ENCODE measurements at regions not wholly inside any gene's neighbourhood (a gene's known extent, or its start where the extent isn't known, plus 50 kb on each side); places are given as distances from the start of the nearest gene placed in this dataset.
A peak's percentile ranks its signal among the peaks of the same experiment; 100 is the strongest.
"Not testable (repeated sequence)": the region's sequence is repeated elsewhere in the genome, so short reads cannot be mapped to it uniquely, and the experiment has no call there.

- in situ Hi-C loops (cut with HindIII; ENCODE audit: low sequenced_read_pairs) = no loop called here
- no peak for DNase-seq (ENCODE audit: low spot score)
Observed at GRCh38 chr21:31545036-31545435, 114.5 kb upstream of the SOD1 start.

GRCh38 chr21:31543191-31543590 is 116.3 kb upstream of the SOD1 start:
- in situ Hi-C loops (cut with HindIII; ENCODE audit: low sequenced_read_pairs) = no loop called here
- DNase-seq (ENCODE audit: low spot score) = no peak

- in situ Hi-C loops (cut with HindIII; ENCODE audit: low sequenced_read_pairs) = no loop called here
- DNase-seq (ENCODE audit: low spot score) = no peak
Observed at GRCh38 chr21:31538816-31539215, 120.7 kb upstream of the SOD1 start.

- in situ Hi-C loops (cut with HindIII; ENCODE audit: low sequenced_read_pairs) = no loop called here
- no peak for DNase-seq (ENCODE audit: low spot score)
Observed at GRCh38 chr21:31537872-31538576, 121.5 kb upstream of the SOD1 start.

- DNase-seq (ENCODE audit: low spot score) = peak; percentile 5
- in situ Hi-C loops (cut with HindIII; ENCODE audit: low sequenced_read_pairs) = no loop called here
Observed at GRCh38 chr21:31536138-31536537, 123.4 kb upstream of the SOD1 start.

GRCh38 chr21:31531967-31532366 is 127.5 kb upstream of the SOD1 start:
- peak; percentile 69 for DNase-seq (ENCODE audit: low spot score)
- in situ Hi-C loops (cut with HindIII; ENCODE audit: low sequenced_read_pairs) = no loop called here

- in situ Hi-C loops (cut with HindIII; ENCODE audit: low sequenced_read_pairs) = no loop called here
- DNase-seq (ENCODE audit: low spot score) = peak; percentile 100
Observed at GRCh38 chr21:31530897-31531705, 128.4 kb upstream of the SOD1 start.

- in situ Hi-C loops (cut with HindIII; ENCODE audit: low sequenced_read_pairs) = no loop called here
- DNase-seq (ENCODE audit: low spot score) = peak; percentile 66
Observed at GRCh38 chr21:31530364-31530763, 129.1 kb upstream of the SOD1 start.

- in situ Hi-C loops (cut with HindIII; ENCODE audit: low sequenced_read_pairs) = no loop called here
- DNase-seq (ENCODE audit: low spot score) = no peak
Observed at GRCh38 chr21:31529406-31529805, 130.1 kb upstream of the SOD1 start.

- in situ Hi-C loops (cut with HindIII; ENCODE audit: low sequenced_read_pairs) = no loop called here
Observed at GRCh38 chr21:31526040-31526439, 133.5 kb upstream of the SOD1 start.

GRCh38 chr21:31524140-31524539 is 135.4 kb upstream of the SOD1 start:
- in situ Hi-C loops (cut with HindIII; ENCODE audit: low sequenced_read_pairs) = no loop called here
- no peak for DNase-seq (ENCODE audit: low spot score)

More at GRCh38 chr21:31526040-31526439, 133.5 kb upstream of the SOD1 start:
- no peak for DNase-seq (ENCODE audit: low spot score)

GRCh38 chr21:31521515-31521914 is 138.0 kb upstream of the SOD1 start:
- in situ Hi-C loops (cut with HindIII; ENCODE audit: low sequenced_read_pairs) = no loop called here
- DNase-seq (ENCODE audit: low spot score) = no peak

GRCh38 chr21:31520561-31521098 is 138.9 kb upstream of the SOD1 start:
- in situ Hi-C loops (cut with HindIII; ENCODE audit: low sequenced_read_pairs) = no loop called here
- DNase-seq (ENCODE audit: low spot score) = peak; percentile 90

GRCh38 chr21:31518580-31518979 is 140.9 kb upstream of the SOD1 start:
- no peak for DNase-seq (ENCODE audit: low spot score)
- in situ Hi-C loops (cut with HindIII; ENCODE audit: low sequenced_read_pairs) = no loop called here

GRCh38 chr21:31517664-31518414 is 141.7 kb upstream of the SOD1 start:
- no peak for DNase-seq (ENCODE audit: low spot score)
- in situ Hi-C loops (cut with HindIII; ENCODE audit: low sequenced_read_pairs) = no loop called here

- in situ Hi-C loops (cut with HindIII; ENCODE audit: low sequenced_read_pairs) = no loop called here
- peak; percentile 7 for DNase-seq (ENCODE audit: low spot score)
Observed at GRCh38 chr21:31515253-31515652, 144.2 kb upstream of the SOD1 start.

GRCh38 chr21:31514598-31514997 is 144.9 kb upstream of the SOD1 start:
- in situ Hi-C loops (cut with HindIII; ENCODE audit: low sequenced_read_pairs) = no loop called here
- DNase-seq (ENCODE audit: low spot score) = peak; percentile 45

GRCh38 chr21:31513541-31513940 is 146.0 kb upstream of the SOD1 start:
- DNase-seq (ENCODE audit: low spot score); in situ Hi-C loops (cut with HindIII; ENCODE audit: low sequenced_read_pairs): not testable (repeated sequence)

GRCh38 chr21:31511999-31512398 is 147.5 kb upstream of the SOD1 start:
- in situ Hi-C loops (cut with HindIII; ENCODE audit: low sequenced_read_pairs); DNase-seq (ENCODE audit: low spot score): not testable (repeated sequence)

GRCh38 chr21:31511258-31511657 is 148.2 kb upstream of the SOD1 start:
- in situ Hi-C loops (cut with HindIII; ENCODE audit: low sequenced_read_pairs) = no loop called here
- no peak for DNase-seq (ENCODE audit: low spot score)

Measured in G401 (cell line).